Right ventricle myocardium superior (tissue), 1 donor: ENCODE measurements at regions not wholly inside any gene's neighbourhood (a gene's known extent, or its start where the extent isn't known, plus 50 kb on each side); places are given as distances from the start of the nearest gene placed in this dataset.
"Not testable (repeated sequence)": the region's sequence is repeated elsewhere in the genome, so short reads cannot be mapped to it uniquely, and the experiment has no call there.

Experiments used
- ATAC-seq: fragments of 200-7000 bp; cut with Tn5 transposase; one replicate; pipeline ENCODE4 v1.9.1; 2020; ENCODE audit warnings: mild to moderate bottlenecking; ENCODE audit not compliant: poor library complexity
- DNase-seq: peaks from one replicate; pipeline ENCODE4 v3.0.0-alpha.2; 2020
- intact Hi-C: fragments of 100-400 bp; cut with DNase I; formaldehyde crosslinking; loops from one replicate; pipeline ENCODE4 v1.11.2; 2022
- donor health status: DM: no; HTN: yes; CAD: no; lungs with severe emphysema.

GRCh38 chr10:76815505-76815904 is 822.1 kb downstream of the KCNMA1 start:
- ATAC-seq, intact Hi-C loops, DNase-seq: not testable (repeated sequence)

DNA sequence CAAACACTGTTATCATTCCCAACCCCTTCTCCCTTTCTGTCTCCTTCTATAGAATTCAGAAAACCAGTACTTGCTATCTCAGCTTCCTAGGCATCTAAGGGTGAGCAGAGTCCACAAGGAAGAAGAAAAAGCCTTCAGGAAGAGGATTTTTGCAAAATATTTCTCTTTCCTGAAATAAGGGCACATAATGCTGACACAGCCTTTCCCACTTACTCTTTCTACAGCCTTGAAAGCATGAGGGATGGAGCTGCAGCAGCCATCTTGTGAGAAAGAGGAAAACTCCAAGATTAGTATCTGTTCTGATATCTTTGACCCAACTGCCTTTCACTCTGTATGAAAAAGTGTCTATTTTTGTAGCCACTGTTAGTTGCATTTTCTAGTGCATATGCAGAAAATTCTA is 826.2 kb downstream of the KCNMA1 start:
- DNase-seq (no peak), ATAC-seq (no peak)
- intact Hi-C loops = no loop called here

- ATAC-seq (no peak), DNase-seq (no peak)
- intact Hi-C loops = loop anchor here (10.0 kb wide), 1 partner anchor 96 kb away; no protein-coding TSS in a partner anchor
These were observed 849.2 kb downstream of the KCNMA1 start for GRCh38 chr10:76788452-76788811.

DNA sequence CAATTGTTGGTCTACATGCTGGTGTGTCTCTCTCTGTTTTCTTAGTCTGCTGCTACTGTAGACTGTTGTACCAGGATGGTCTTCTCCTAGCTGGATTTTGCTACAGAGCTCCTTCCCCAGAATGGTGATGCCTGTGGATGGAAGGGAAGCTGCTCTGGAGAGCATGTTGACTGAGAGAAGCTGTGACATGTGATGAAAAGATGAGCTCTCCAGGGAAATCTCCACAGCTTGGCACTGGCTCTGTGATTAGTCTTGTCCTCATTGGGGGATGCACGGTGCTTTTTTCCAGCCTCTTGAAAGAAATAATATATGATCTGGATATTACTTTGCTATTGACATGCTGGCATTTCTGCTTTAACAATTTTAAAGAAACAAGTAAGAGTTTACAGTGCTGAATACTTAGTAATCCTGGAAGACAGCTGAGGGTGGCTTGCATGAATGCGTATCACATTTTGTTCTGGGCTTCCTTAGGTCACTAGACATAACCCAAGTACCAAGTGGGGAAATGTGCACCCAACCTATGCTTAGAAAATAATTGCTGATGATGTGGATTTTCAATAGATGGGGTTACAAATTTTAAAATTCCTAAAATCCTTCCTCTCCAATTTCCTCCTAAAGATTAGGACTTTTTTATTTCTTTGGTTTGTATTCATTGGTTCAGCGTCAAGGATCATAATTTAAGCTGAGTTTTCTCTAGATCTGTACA is 849.7 kb downstream of the KCNMA1 start:
- no peak for DNase-seq
- intact Hi-C loops = loop anchor here (10.0 kb wide), 1 partner anchor 97 kb away; no protein-coding TSS in a partner anchor
- ATAC-seq = no peak

DNA sequence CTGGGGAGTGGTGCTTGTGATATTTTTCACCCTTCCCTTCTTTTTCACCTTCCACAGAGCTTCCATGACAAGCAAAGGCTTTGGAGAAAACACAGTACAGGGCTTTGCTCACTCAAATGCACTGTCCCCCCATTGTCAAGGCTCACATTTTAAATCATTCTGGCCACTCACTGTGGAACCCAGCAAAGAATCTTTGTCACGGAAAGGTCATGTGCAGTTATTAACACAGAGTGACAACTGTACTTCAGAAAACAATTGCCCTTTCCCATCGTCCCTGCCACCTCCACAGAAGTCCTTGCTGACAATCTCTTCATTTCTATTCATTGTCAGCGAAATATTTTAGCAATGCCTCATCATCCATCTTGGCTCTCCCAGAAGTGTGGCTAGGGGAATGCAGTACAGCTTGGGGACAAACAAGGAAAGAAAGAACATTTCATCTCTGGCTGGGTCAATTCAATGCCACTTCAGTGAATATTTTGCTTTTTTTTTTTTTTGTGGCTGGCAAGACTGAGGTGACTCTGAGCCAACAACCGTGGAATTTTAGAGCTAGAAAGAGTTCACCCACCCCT is 851.0 kb downstream of the KCNMA1 start:
- ATAC-seq (no peak), DNase-seq (no peak)
- intact Hi-C loops = loop anchor here (10.0 kb wide), 1 partner anchor 98 kb away; no protein-coding TSS in a partner anchor

DNA sequence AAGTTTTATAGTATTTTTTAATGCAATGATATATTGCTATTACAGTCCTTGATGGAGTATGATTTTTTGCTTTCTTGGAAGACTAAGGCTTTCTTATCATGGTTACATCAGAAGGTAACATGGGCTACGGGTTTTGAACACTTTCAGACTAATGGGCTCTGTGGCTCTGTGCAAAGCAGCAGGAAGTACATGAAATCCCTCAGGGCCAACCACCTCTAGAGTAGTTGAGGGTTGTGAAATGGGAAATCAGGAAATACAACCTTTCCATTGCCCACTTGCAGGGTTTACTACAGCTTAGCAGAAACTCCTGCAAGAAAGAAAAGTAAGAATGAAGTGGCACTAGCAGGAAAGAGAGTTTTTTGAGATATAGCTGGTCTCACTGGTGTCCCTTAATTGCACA is 853.5 kb downstream of the KCNMA1 start:
- intact Hi-C loops = loop anchor here (10.0 kb wide), 1 partner anchor 101 kb away; no protein-coding TSS in a partner anchor
- no peak for DNase-seq
- ATAC-seq = no peak

DNA sequence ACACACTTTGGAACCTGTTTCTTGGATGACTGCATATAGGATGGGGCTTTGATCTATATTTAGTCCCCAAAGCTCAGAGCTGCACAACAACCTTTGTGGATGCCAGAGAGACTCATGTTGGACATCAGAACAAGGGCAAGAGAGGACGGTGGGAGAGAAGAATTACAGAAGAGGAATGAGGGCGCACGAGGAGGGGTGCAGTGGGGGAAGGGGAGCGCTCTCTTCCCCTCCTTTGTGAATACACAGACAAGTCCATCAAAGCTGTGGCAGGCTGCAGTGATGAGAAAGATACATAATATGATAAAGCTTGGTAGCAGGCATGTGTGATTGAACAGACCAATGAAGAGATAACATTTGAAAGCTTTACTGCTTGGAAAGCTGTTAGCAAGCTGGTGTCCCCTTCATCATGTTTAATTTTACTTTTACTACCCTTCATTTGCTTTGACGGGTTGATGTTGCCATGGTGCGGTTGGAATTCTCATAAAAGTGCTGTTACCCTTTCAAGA is 857.8 kb downstream of the KCNMA1 start:
- DNase-seq (no peak), ATAC-seq (no peak)
- intact Hi-C loops = loop anchor here (10.0 kb wide), 1 partner anchor 105 kb away; no protein-coding TSS in a partner anchor

- DNase-seq = no peak
- no peak for ATAC-seq
- intact Hi-C loops = no loop called here
These were observed 858.5 kb downstream of the KCNMA1 start for GRCh38 chr10:76778914-76779795.

DNA sequence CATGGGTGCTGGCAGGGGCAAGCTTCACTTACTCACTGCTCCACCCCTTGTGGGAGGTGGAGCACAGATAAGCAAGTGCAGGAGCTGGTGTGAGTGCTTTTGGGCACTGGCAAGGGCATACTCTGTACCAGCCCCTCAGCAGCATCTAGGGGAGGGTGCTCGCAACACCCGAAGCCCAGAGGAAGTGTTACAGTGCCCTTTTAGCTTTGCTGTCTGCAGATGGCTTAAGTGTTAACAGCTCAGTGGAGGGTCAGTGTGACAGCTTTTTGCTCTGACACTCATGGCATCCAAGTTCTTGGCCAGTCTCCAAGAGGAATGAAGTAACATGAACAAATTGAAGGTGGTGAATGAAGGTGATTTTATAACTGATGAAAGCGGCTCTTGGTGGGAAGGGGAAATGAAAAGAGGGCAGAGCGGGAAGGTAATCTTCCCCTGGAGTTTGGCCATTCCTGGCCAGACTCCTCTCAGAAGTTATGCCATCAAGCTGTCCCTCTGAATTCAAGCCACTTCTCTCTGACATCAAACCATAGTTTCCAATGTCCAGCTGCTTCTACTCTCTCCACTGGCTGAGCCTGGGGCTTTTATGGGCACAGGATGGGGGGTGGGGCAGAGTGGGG is 862.5 kb downstream of the KCNMA1 start:
- ATAC-seq = peak; percentile 95
- DNase-seq = peak; percentile 76
- intact Hi-C loops = no loop called here

DNA sequence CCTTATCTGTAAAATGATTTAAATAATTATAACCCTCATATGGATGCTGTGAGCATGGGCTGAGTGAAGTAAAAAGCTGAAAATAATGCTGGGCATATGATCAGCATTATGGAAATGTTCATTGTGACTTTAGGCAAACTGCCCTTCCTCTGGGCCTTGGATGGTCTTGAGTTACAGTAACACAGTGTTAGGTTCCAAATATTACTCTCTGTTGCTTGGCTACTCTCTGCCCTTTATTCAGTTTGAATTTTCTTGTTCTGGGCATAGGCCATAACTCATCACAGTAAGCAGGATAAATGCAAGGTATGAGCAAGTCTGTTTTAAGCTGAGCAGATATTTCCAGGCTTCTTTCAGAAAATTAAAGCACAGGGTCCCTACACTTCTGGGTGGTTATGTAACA is 868.0 kb downstream of the KCNMA1 start:
- intact Hi-C loops = no loop called here
- DNase-seq (no peak), ATAC-seq (no peak)

GRCh38 chr10:76769161-76769560 is 868.4 kb downstream of the KCNMA1 start:
- intact Hi-C loops = no loop called here
- DNase-seq (no peak), ATAC-seq (no peak)

GRCh38 chr10:76766682-76767081 is 870.9 kb downstream of the KCNMA1 start:
- intact Hi-C loops = no loop called here

DNA sequence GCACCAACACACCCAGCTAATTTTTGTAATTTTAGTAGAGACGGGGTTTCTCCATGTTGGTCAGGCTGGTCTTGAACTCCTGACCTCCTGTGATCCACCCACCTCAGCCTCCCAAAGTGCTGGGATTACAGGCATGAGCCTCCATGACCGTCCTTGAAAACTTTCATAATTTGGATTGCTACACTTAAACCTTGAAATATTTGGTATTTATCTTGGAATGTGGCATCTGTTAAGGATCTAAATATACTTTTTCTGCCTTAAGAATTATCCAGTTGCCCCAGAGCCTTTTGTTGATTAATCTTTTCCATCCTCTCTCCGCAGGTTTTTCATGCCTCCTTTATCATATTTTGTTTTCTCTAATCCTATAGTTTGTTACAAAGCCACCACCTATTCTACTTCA is 872.7 kb downstream of the KCNMA1 start:
- intact Hi-C loops, DNase-seq, ATAC-seq: not testable (repeated sequence)

More at GRCh38 chr10:76766682-76767081, 870.9 kb downstream of the KCNMA1 start:
- ATAC-seq (no peak), DNase-seq (no peak)

DNA sequence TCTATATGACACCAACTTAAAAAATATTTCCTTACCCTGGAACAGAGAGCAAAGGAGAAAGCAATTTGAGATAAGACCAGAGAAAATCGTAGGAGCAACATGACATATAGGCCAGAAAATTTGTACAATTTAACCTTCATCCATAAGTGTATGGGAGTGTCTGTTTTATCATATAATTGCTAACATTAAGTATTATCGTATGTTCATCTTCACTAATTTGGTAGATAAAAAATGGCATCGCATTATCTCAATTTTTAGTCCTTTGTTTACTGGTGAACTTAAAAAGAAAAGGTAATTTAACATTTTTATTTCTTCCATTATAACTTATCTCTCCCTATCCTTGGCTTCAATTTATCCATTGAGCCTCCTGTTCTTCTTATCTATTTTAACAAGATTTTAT is 873.4 kb downstream of the KCNMA1 start:
- intact Hi-C loops = no loop called here
- ATAC-seq = no peak
- DNase-seq = no peak

DNA sequence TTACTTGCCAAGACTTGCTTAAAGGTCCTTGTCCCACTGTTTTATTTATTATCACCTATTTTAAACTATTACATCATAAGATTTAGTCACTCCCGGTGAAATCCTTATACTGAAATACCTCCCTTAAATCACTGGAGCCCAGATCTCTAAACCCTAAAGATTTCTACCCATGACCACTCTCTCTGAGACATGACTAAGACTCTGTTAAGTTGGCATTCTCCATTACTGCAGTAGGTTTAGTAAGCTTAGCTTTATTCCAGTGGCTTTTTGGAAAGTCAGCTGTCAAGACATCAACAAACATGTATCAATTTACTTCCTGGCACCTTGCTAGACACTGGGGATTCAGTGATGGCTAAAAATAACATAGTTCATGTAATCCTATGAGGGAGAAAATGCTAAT is 874.2 kb downstream of the KCNMA1 start:
- DNase-seq (no peak), ATAC-seq (no peak)
- intact Hi-C loops = no loop called here

DNA sequence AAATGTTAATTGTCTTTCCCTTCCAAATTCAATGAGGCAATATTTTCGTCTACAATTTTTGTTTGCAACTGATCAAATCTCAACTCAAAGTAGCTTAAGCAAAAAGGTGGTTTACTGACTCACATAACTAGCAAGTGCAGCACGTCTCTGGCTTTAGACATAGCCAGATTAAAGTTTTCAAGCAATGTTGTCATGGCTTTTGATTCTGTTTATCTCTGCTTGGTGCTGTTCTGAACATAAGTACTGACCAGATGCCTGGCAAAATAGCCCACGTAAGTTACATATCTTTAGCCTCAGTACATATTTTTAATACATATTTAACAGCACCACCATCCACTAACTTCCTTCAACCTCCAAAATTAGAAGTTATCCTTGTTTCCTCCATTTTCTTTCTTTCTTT is 877.9 kb downstream of the KCNMA1 start:
- ATAC-seq (no peak), DNase-seq (no peak)
- intact Hi-C loops = no loop called here

DNA sequence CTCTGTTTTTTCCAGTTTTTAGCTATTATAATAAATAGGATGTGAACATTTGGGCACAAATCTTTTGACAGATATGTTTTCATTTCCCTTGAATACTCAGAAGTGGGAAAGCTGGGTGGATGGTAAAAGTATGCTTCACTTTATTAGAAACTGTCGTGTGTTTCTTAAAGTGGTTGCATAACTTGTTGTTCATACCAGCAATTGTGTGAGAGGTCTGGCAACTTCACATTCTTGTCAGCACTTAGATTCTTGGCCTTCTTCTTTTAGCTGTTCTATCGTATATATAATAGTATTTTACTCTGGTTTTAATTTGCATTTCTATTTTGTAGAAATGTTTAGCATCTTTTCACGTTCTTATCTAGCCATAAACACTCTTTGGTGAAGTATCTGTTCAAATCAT is 894.4 kb downstream of the KCNMA1 start:
- ATAC-seq = peak; percentile 45
- intact Hi-C loops = no loop called here
- DNase-seq = no peak

DNA sequence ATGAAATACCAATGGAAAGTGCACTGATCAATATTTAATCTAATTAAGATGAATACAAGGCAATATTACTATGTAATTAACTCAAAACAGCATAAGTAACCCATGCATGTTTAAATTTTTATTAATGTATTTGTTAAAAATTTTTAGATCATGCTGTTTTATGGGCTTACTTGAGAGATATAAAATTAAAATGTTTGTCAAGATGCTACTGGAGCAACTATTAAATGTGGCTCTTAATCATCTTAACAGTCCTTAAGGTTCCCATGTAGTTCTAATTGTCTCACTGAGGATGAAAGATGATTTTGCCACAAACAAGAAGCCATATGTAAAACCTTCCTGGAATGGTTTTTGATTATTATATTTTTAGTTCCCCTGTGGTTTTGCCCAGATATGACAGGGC is 897.1 kb downstream of the KCNMA1 start:
- intact Hi-C loops = no loop called here
- no peak for ATAC-seq
- DNase-seq = no peak

DNA sequence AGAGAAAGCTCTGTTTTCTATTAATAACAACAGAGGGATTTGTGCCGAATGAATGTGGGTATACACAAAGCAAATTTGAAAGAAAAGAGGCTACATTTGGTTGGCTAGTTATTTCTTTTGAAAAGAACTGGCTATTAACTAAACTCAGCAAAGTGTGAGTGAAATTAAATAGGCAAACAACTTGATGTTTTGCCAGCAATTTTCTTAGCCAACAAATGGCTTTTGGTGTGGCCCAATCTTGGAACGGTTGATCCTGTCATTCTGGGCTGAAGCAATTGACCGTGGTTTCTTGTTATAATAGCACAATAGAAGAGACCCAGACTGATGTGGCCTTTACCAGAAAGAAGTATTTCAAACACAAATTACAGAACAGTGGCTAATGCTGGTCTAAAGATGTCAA is 898.6 kb downstream of the KCNMA1 start:
- DNase-seq (no peak), ATAC-seq (no peak)
- intact Hi-C loops = no loop called here
